BE2C (cell line): ENCODE measurements at regions not wholly inside any gene's neighbourhood (a gene's known extent, or its start where the extent isn't known, plus 50 kb on each side); places are given as distances from the start of the nearest gene placed in this dataset.

Experiments used
- DNase-seq: peaks from one replicate; pipeline ENCODE4 v3.0.0-alpha.2; 2020
- H3K27me3 ChIP-seq: fragments of 250-450 bp; sonication (Bioruptor Pico); 2 replicates; pipeline ENCODE4 v1.5.1; 2020; ENCODE audit warnings: mild to moderate bottlenecking
- H3K36me3 ChIP-seq: fragments of 250-450 bp; sonication (Bioruptor Pico); 2 replicates; pipeline ENCODE4 v1.5.1; 2020; ENCODE audit warnings: mild to moderate bottlenecking
- H3K4me1 ChIP-seq: fragments of 250-450 bp; sonication (Bioruptor Pico); 2 replicates; pipeline ENCODE4 v1.5.1; 2020
- H3K4me3 ChIP-seq: 2 replicates; pipeline ENCODE4 v1.5.1; 2011; ENCODE audit warnings: low read depth, low read length
- H3K9me3 ChIP-seq: fragments of 250-450 bp; sonication (Bioruptor Pico); 2 replicates; pipeline ENCODE4 v1.5.1; 2020
- TF ChIP-seq, protein P1 (sequence below): IDR thresholded peaks from 2 replicates; pipeline ENCODE4 v1.5.1; 2012; ENCODE audit warnings: mild to moderate bottlenecking, low read depth, low read length

DNA sequence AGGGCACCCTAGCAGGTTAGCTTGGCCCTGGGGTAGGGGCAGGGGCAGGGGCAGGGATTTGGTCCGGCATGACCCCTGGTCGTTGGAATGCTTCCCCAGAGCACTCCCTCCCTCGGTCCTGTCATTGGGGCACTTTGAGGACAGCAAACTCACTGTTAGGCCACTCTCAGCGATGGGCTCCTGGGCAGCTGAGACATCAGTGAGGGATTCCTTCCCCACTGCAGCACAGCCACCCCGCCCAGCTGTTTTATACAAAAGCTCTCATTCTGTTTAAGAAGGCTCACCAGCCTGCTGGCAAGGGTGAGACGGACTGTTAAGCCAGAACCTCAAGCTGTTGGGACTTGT lies 86.9 kb upstream of the F3 start:
- Histone ChIP-seq H3K4me1 (no peaks in the 10 kb centered on the region), H3K9me3 (no peaks in the 10 kb centered on the region), H3K36me3 (no peaks in the 10 kb centered on the region), H3K4me3 (no peak overlapping the region), H3K27me3 (no peaks in the 10 kb centered on the region)
- TF ChIP-seq, protein P1, sequence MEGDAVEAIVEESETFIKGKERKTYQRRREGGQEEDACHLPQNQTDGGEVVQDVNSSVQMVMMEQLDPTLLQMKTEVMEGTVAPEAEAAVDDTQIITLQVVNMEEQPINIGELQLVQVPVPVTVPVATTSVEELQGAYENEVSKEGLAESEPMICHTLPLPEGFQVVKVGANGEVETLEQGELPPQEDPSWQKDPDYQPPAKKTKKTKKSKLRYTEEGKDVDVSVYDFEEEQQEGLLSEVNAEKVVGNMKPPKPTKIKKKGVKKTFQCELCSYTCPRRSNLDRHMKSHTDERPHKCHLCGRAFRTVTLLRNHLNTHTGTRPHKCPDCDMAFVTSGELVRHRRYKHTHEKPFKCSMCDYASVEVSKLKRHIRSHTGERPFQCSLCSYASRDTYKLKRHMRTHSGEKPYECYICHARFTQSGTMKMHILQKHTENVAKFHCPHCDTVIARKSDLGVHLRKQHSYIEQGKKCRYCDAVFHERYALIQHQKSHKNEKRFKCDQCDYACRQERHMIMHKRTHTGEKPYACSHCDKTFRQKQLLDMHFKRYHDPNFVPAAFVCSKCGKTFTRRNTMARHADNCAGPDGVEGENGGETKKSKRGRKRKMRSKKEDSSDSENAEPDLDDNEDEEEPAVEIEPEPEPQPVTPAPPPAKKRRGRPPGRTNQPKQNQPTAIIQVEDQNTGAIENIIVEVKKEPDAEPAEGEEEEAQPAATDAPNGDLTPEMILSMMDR: no peak
- DNase-seq: no peak

DNA sequence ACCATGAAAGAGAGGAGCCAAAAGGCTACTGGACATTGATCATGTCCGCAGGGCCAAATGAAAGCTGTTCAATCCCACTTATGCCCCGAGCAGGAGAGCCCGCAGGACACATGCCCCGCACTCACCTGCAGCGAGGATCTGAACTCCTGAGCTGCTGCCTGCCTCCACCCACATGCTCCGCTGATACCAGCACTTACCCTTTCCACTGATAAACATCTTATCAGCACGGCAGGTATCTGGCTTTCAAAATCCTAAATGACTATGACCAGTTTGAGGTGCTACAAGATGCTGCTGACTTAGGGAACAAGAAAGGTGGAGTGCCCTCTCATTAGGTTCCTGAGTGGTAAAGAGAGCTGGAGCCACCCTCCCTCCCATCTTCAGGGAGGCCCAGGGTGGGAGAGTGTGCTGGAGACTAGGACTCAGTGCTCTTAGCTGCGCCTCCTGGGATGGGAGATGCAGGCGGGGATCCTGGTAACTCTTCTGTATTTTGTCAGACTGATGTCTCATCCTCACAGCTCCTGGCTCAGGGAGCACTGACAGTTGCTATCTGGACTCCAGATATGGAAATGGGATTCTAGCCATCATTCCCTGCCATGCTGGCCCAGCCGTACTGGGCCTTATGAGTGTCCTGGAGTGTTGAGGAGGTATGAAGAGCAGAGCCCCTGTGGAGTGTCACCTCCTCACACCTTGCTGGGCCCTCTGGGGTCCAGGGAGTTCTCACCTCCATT lies 86.4 kb upstream of the F3 start:
- Histone ChIP-seq H3K27me3 (no peaks in the 10 kb centered on the region), H3K36me3 (no peaks in the 10 kb centered on the region), H3K4me1 (no peaks in the 10 kb centered on the region), H3K9me3 (no peaks in the 10 kb centered on the region), H3K4me3 (no peak overlapping the region)
- TF ChIP-seq, protein P1: no peak
- no peak for DNase-seq

DNA sequence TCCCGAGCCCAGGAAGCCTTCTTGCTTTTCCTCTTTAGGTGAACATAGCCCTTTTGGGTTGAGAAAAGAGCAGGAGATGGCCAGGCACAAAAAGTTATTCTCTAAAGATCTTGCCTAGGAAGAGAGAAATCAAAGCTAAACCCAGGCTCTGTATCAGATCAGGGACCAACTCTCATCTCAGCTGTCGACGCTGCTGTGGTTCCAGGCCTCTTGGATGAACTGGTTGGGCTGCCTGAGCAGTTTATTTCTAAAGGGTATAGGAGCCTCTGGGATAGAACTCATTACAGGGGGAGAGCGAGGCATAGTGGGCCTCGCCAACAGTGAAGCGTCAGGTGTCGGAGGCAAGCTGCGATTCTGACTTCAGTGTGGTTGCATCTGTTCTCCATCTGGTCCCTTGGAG lies 82.6 kb upstream of the F3 start:
- TF ChIP-seq, protein P1: no peak
- no peaks in the 10 kb centered on the region for H3K4me1 ChIP-seq
- no peaks in the 10 kb centered on the region for H3K36me3 ChIP-seq
- H3K4me3 ChIP-seq: no peak overlapping the region
- no peaks in the 10 kb centered on the region for H3K27me3 ChIP-seq
- no peak for DNase-seq
- H3K9me3 ChIP-seq: no peaks in the 10 kb centered on the region

DNA sequence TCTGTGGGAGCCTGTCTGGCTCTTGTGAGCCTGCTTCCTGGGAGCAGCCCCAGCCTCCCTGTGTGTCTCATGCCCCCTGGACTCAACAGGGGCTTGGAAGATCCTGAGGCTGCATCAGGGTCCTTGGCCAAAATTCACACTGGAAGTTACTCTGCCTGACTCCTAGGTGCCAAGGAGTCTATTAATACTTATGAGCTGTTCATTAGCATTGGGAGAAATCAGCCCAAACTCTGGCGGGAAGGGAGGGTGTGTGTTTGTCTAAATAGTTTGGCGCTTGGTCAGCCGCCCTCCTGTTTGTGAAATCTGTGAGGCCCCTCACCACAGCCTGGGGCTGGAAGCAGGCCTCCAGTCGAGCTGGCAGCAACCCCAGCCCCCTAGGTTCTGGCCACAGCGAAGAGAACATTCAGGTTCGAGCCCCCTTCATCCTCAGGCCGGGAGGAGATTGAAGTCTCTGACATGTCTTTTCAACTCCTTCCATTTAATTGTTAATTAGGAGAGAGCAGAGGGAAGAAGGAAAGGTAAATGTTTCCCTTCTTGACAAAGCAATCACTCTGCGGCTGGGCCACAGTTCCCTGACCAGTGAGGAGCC lies 82.1 kb upstream of the F3 start:
- TF ChIP-seq, protein P1: no peak
- Histone ChIP-seq H3K9me3 (no peaks in the 10 kb centered on the region), H3K4me3 (no peak overlapping the region), H3K36me3 (no peaks in the 10 kb centered on the region), H3K4me1 (no peaks in the 10 kb centered on the region), H3K27me3 (no peaks in the 10 kb centered on the region)
- DNase-seq: no peak

DNA sequence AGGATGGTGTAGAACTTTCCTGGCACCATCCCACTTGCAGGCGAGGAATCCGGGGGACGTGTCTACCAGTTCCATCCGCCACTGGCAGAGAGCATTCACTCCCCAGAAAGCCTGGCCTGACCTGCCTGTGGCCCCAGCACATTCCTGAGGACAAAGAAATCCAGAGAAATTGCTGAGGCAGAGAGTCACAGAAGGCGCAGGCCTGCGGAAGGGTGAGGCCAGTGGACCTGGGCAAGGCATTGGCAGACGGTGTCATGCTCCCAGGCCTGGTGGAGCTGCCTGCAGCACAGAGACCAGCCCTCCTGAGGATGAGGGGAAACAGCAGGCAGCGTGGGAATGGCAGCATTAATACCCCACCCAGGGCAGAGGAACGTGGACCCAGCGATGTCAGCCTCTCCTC lies 81.2 kb upstream of the F3 start:
- no peaks in the 10 kb centered on the region for H3K9me3 ChIP-seq
- no peaks in the 10 kb centered on the region for H3K27me3 ChIP-seq
- no peak for DNase-seq
- no peak overlapping the region for H3K4me3 ChIP-seq
- H3K4me1 ChIP-seq: no peaks in the 10 kb centered on the region
- TF ChIP-seq, protein P1: no peak
- no peaks in the 10 kb centered on the region for H3K36me3 ChIP-seq

DNA sequence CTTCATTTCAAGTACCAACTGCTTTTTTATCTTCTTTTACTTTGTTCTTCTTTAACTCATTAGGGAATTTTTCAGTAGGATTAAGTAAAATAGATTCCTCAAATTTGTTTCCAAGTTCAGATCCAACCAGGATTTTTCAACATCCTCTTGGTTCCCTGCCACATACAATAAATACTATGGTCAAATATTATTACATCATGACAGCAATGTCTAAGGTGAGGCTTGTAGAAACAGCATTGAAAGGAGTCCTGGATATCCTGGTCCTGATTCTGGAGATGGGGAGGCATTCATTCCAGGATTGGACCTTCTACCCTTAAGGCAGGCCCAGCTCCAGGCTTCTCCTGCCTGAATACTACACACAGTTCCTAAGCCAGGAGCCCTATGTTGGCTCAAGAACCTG lies 80.2 kb upstream of the F3 start:
- Histone ChIP-seq H3K36me3 (no peaks in the 10 kb centered on the region), H3K9me3 (no peaks in the 10 kb centered on the region), H3K27me3 (no peaks in the 10 kb centered on the region), H3K4me3 (no peak overlapping the region), H3K4me1 (no peaks in the 10 kb centered on the region)
- TF ChIP-seq, protein P1: no peak
- no peak for DNase-seq
